Stomach (tissue), 4 donors: ENCODE measurements at regions not wholly inside any gene's neighbourhood (a gene's known extent, or its start where the extent isn't known, plus 50 kb on each side); places are given as distances from the start of the nearest gene placed in this dataset.

ENCODE experiments used
- CTCF ChIP-seq, 7 experiments: fragments of 450-650 bp in 4 of 7; fragments of 200-600 bp in 3 of 7; sonication (generic) in 3 of 7; IDR thresholded peaks; one replicate each; pipeline ENCODE4 v1.5.1; 2016 to 2019; ENCODE audit warnings: antibody characterized with exemption in 7 of 7, control low read depth in 2 of 7, mild to moderate bottlenecking in 1 of 7
- EP300 ChIP-seq: sonication (generic); formaldehyde crosslinking; IDR thresholded peaks from one replicate; pipeline ENCODE4 v1.6.1; 2017; ENCODE audit warnings: antibody characterized with exemption
- POLR2AphosphoS5 ChIP-seq, 3 donors: sonication (generic); formaldehyde crosslinking; IDR thresholded peaks; one replicate each; pipeline ENCODE4 v1.6.1; 2016; ENCODE audit warnings: antibody characterized with exemption in 3 of 3

DNA sequence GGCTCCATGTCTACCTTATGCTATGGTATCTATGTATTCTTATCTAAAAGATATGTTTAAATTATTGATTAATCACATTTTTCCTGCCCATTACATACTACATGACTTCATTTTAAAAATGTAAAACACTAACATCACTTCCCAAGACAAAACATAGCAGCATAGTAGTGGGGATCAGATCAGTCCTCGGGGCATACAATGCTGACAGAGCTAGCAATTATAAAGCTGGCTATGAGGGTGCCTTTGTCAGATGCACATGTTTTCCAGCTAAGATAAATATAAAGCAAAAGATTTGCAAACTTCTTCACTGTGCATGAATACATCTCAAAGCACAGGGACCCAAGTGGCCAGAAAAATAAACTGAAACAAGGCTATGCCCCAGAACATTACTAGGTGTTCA is 549.8 kb upstream of the INTU start:
- TF ChIP-seq CTCF (IDR thresholded peaks at IDR 0.05) (no peak), EP300 (no peak), POLR2AphosphoS5 (IDR thresholded peaks at IDR 0.05) (no peak)
